ENCODE measurements at regions not wholly inside any gene's neighbourhood (a gene's known extent, or its start where the extent isn't known, plus 50 kb on each side); places are given as distances from the start of the nearest gene placed in this dataset.

DNA sequence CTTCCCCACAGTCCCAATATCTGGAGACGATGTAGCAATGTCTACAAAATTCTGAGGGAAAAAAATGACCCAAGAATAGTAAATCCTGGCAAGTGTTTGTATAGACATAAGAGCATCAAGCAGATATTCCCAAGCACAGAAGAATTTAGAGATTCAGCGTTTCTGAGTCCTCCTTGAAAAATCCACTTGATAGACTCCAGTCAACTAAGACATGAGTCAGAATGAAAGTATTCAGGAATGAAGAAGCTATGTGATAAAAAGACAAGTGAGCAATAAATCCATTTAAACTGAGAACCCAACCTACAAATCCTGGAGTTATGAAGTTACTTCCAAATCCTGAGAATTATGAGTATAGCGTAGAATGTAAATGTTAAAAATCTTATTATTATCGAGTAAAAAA, 86.1 kb upstream of the NPY start:
- Histone ChIP-seq H3K4me1 (ENCODE audit: control insufficient read depth, insufficient read depth, low read length, poor library complexity, severe bottlenecking) (peaks cover 3% of the 10 kb centered on the region), H3K9me3 (ENCODE audit: control insufficient read depth, low read length) (no peaks in the 10 kb centered on the region)

DNA sequence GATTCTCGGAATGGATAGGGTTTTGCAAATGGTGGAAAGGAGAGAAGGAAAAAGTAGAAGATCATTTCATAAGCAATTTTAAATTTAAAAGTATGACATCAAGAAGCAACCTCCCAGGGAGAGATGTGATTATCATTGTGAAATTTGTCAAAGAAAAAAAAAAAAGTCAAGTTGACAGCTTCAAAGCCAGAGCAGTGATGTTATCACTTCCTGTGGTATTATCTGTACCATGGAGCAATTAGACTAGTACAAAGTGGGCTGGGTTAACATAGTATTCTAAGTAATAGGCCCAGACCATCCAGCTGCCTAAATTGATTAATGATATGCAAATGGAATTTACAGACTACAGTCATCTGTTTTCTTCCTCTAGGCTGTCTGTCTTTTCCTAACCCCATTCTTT, 84.0 kb upstream of the NPY start:
- H3K27me3 ChIP-seq (replicated peaks; ENCODE audit: control insufficient read depth, insufficient read depth, low read length, poor library complexity, severe bottlenecking): no peaks in the 10 kb centered on the region
- H3K27ac ChIP-seq (ENCODE audit: insufficient read depth, low read length, poor library complexity, severe bottlenecking): no peak overlapping the region
- DNase-seq: no peak
- H3K9me3 ChIP-seq (ENCODE audit: control insufficient read depth, low read length): no peaks in the 10 kb centered on the region
- H3K4me3 ChIP-seq (ENCODE audit: insufficient read depth, low read depth, low read length, poor library complexity, severe bottlenecking): no peak overlapping the region
- peaks cover 3% of the 10 kb centered on the region for H3K4me1 ChIP-seq (ENCODE audit: control insufficient read depth, insufficient read depth, low read length, poor library complexity, severe bottlenecking)
- H3K36me3 ChIP-seq (ENCODE audit: control insufficient read depth, insufficient read depth, low read length): no peaks in the 10 kb centered on the region

More for the DNA sequence above, 86.1 kb upstream of the NPY start:
- H3K4me3 ChIP-seq (ENCODE audit: insufficient read depth, low read depth, low read length, poor library complexity, severe bottlenecking): no peak overlapping the region
- no peaks in the 10 kb centered on the region for H3K36me3 ChIP-seq (ENCODE audit: control insufficient read depth, insufficient read depth, low read length)
- no peaks in the 10 kb centered on the region for H3K27me3 ChIP-seq (replicated peaks; ENCODE audit: control insufficient read depth, insufficient read depth, low read length, poor library complexity, severe bottlenecking)
- DNase-seq: no peak
- H3K27ac ChIP-seq (ENCODE audit: insufficient read depth, low read length, poor library complexity, severe bottlenecking): no peak overlapping the region

DNA sequence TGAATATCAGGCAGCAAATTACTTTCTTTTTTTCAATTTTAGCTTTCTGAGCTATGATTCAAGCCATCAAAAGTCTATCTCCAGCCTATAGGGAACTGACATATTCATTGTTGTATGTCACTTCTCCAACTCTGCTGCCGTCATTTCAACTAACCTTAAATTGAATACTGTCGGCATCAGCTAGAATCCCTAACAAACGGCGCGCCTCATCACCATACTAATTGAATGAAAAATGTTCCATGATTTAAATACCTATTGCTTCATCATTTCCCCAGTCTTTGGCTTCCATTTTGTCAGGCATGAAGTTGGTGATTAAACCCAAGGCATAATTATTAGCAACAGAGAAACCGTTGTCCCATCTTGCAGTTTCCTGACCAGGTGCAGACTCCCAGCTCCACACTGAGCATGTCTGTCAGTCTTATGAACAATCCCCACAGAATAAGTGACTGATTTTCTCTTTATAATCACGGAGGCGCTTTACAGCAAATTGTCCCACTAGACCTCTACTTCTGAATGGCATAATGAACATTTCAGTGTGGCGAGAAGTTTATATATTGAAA, 83.5 kb upstream of the NPY start:
- H3K27ac ChIP-seq (ENCODE audit: insufficient read depth, low read length, poor library complexity, severe bottlenecking): no peak overlapping the region
- H3K9me3 ChIP-seq (ENCODE audit: control insufficient read depth, low read length): no peaks in the 10 kb centered on the region
- no peak for DNase-seq
- no peaks in the 10 kb centered on the region for H3K36me3 ChIP-seq (ENCODE audit: control insufficient read depth, insufficient read depth, low read length)
- peaks cover 3% of the 10 kb centered on the region for H3K4me1 ChIP-seq (ENCODE audit: control insufficient read depth, insufficient read depth, low read length, poor library complexity, severe bottlenecking)
- no peak overlapping the region for H3K4me3 ChIP-seq (ENCODE audit: insufficient read depth, low read depth, low read length, poor library complexity, severe bottlenecking)
- H3K27me3 ChIP-seq (replicated peaks; ENCODE audit: control insufficient read depth, insufficient read depth, low read length, poor library complexity, severe bottlenecking): no peaks in the 10 kb centered on the region

GRCh38 chr7:24201226-24201625, 82.8 kb upstream of the NPY start:
- Histone ChIP-seq H3K27me3 (replicated peaks; ENCODE audit: control insufficient read depth, insufficient read depth, low read length, poor library complexity, severe bottlenecking) (no peaks in the 10 kb centered on the region), H3K4me3 (ENCODE audit: insufficient read depth, low read depth, low read length, poor library complexity, severe bottlenecking) (no peak overlapping the region), H3K9me3 (ENCODE audit: control insufficient read depth, low read length) (no peaks in the 10 kb centered on the region), H3K27ac (ENCODE audit: insufficient read depth, low read length, poor library complexity, severe bottlenecking) (no peak overlapping the region), H3K4me1 (ENCODE audit: control insufficient read depth, insufficient read depth, low read length, poor library complexity, severe bottlenecking) (peaks cover 3% of the 10 kb centered on the region), H3K36me3 (ENCODE audit: control insufficient read depth, insufficient read depth, low read length) (no peaks in the 10 kb centered on the region)
- DNase-seq: no peak

GRCh38 chr7:24212073-24212472, 71.9 kb upstream of the NPY start:
- Histone ChIP-seq H3K4me1 (ENCODE audit: control insufficient read depth, insufficient read depth, low read length, poor library complexity, severe bottlenecking) (no peaks in the 10 kb centered on the region), H3K4me3 (ENCODE audit: insufficient read depth, low read depth, low read length, poor library complexity, severe bottlenecking) (no peak overlapping the region), H3K27me3 (replicated peaks; ENCODE audit: control insufficient read depth, insufficient read depth, low read length, poor library complexity, severe bottlenecking) (no peaks in the 10 kb centered on the region), H3K9me3 (ENCODE audit: control insufficient read depth, low read length) (no peaks in the 10 kb centered on the region), H3K27ac (ENCODE audit: insufficient read depth, low read length, poor library complexity, severe bottlenecking) (no peak overlapping the region), H3K36me3 (ENCODE audit: control insufficient read depth, insufficient read depth, low read length) (no peaks in the 10 kb centered on the region)
- DNase-seq: no peak

DNA sequence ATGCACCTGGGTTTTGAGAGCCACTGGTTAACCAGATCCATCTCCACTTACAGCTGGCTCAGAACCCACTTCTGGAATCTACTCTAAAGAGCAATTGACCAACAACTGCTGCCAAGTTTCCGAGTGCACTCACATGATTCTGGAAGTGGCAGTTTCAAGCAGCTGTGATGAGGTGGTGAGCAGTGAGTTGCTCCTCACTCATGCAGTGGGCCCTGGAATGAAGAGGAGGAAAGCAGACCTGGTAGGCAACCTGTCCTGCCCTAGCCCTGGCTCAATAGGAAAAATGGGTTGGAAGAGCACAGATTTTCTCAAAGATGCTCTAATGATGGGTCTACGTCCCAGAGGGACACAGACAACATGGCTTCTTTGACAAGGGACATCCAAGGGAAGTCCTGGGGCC, 70.7 kb upstream of the NPY start:
- no peaks in the 10 kb centered on the region for H3K36me3 ChIP-seq (ENCODE audit: control insufficient read depth, insufficient read depth, low read length)
- H3K4me3 ChIP-seq (ENCODE audit: insufficient read depth, low read depth, low read length, poor library complexity, severe bottlenecking): no peak overlapping the region
- H3K9me3 ChIP-seq (ENCODE audit: control insufficient read depth, low read length): no peaks in the 10 kb centered on the region
- H3K27me3 ChIP-seq (replicated peaks; ENCODE audit: control insufficient read depth, insufficient read depth, low read length, poor library complexity, severe bottlenecking): no peaks in the 10 kb centered on the region
- DNase-seq: no peak
- no peaks in the 10 kb centered on the region for H3K4me1 ChIP-seq (ENCODE audit: control insufficient read depth, insufficient read depth, low read length, poor library complexity, severe bottlenecking)
- H3K27ac ChIP-seq (ENCODE audit: insufficient read depth, low read length, poor library complexity, severe bottlenecking): no peak overlapping the region

DNA sequence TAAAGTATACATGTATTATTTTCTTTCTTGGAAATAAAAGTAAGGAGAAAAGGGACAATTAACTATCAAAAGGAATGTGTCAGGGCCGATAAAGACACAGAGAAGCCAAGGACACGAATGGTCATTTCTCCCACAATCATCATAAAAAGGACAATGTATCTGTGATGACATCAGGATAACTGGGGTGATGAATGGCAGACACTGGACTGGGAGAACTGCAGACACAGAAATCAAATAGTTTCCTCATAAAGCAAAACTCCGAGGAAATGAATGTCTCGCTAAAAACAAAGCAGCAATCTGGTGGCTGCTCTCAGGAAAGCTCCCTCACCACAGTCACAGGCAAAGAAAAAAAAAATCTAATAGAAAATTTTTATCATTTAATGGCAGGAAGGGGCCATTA, 69.3 kb upstream of the NPY start:
- Histone ChIP-seq H3K9me3 (ENCODE audit: control insufficient read depth, low read length) (no peaks in the 10 kb centered on the region), H3K4me1 (ENCODE audit: control insufficient read depth, insufficient read depth, low read length, poor library complexity, severe bottlenecking) (no peaks in the 10 kb centered on the region), H3K36me3 (ENCODE audit: control insufficient read depth, insufficient read depth, low read length) (no peaks in the 10 kb centered on the region), H3K4me3 (ENCODE audit: insufficient read depth, low read depth, low read length, poor library complexity, severe bottlenecking) (no peak overlapping the region), H3K27me3 (replicated peaks; ENCODE audit: control insufficient read depth, insufficient read depth, low read length, poor library complexity, severe bottlenecking) (no peaks in the 10 kb centered on the region), H3K27ac (ENCODE audit: insufficient read depth, low read length, poor library complexity, severe bottlenecking) (no peak overlapping the region)
- no peak for DNase-seq

DNA sequence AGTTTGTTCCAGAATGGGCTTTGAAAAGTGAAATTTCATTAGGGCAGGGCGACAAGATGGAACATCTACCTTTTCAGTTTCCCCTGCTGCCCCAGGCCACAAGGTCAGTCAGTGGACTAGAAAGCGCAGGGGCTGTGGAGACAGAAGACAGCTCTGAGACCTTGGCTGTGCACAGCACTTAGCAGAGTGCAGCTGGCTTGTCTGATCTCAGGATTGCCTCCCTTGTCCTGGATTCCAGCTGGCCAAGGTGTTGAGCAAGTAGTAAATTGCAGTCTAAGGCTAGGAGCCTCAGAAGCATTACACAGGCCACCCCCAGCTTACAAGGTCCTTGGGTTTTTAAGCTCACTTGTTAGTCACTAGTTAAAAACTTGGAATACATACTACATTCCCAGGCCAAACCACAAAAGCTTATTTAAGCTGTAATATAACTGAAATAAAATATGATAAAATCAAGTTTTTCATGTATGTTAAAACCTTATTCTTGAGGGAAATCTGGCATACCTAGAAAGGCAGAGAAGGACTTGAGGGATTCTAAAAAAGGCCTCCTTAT, 67.3 kb upstream of the NPY start:
- Histone ChIP-seq H3K27me3 (replicated peaks; ENCODE audit: control insufficient read depth, insufficient read depth, low read length, poor library complexity, severe bottlenecking) (no peaks in the 10 kb centered on the region), H3K4me1 (ENCODE audit: control insufficient read depth, insufficient read depth, low read length, poor library complexity, severe bottlenecking) (no peaks in the 10 kb centered on the region), H3K27ac (ENCODE audit: insufficient read depth, low read length, poor library complexity, severe bottlenecking) (no peak overlapping the region), H3K9me3 (ENCODE audit: control insufficient read depth, low read length) (no peaks in the 10 kb centered on the region), H3K4me3 (ENCODE audit: insufficient read depth, low read depth, low read length, poor library complexity, severe bottlenecking) (no peak overlapping the region), H3K36me3 (ENCODE audit: control insufficient read depth, insufficient read depth, low read length) (no peaks in the 10 kb centered on the region)
- no peak for DNase-seq

- Histone ChIP-seq H3K4me3 (ENCODE audit: insufficient read depth, low read depth, low read length, poor library complexity, severe bottlenecking) (no peak overlapping the region), H3K27ac (ENCODE audit: insufficient read depth, low read length, poor library complexity, severe bottlenecking) (no peak overlapping the region), H3K27me3 (replicated peaks; ENCODE audit: control insufficient read depth, insufficient read depth, low read length, poor library complexity, severe bottlenecking) (no peaks in the 10 kb centered on the region), H3K36me3 (ENCODE audit: control insufficient read depth, insufficient read depth, low read length) (no peaks in the 10 kb centered on the region), H3K9me3 (ENCODE audit: control insufficient read depth, low read length) (no peaks in the 10 kb centered on the region), H3K4me1 (ENCODE audit: control insufficient read depth, insufficient read depth, low read length, poor library complexity, severe bottlenecking) (peaks cover under 1% of the 10 kb centered on the region)
- no peak for DNase-seq
Observed at GRCh38 chr7:24221500-24221899, 62.5 kb upstream of the NPY start.

DNA sequence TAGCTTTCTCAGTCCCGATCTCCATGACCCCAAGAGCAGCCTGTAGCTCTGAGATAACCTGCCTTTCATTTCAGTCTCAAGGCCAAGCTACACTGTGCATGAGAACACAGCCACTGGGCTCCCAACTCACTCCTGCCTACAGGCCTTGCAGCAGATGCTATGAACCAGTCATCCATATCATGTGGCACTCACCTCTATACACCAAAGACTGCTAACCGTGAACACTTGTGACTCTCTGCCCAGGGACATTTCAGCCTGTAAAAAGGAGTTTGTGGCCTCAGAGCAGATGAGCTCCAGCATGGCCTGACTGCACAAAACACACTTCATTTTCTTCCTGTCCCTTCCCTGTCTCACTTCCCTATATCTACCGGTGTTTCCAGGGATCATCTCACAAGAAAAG, 56.9 kb upstream of the NPY start:
- no peaks in the 10 kb centered on the region for H3K9me3 ChIP-seq (ENCODE audit: control insufficient read depth, low read length)
- H3K27me3 ChIP-seq (replicated peaks; ENCODE audit: control insufficient read depth, insufficient read depth, low read length, poor library complexity, severe bottlenecking): no peaks in the 10 kb centered on the region
- no peaks in the 10 kb centered on the region for H3K36me3 ChIP-seq (ENCODE audit: control insufficient read depth, insufficient read depth, low read length)
- DNase-seq: no peak
- H3K4me1 ChIP-seq (ENCODE audit: control insufficient read depth, insufficient read depth, low read length, poor library complexity, severe bottlenecking): peaks cover 11% of the 10 kb centered on the region
- H3K4me3 ChIP-seq (ENCODE audit: insufficient read depth, low read depth, low read length, poor library complexity, severe bottlenecking): no peak overlapping the region
- H3K27ac ChIP-seq (ENCODE audit: insufficient read depth, low read length, poor library complexity, severe bottlenecking): no peak overlapping the region

Measured in effector memory CD4-positive, alpha-beta T cell (primary cell).